ENCODE measurements at regions not wholly inside any gene's neighbourhood (a gene's known extent, or its start where the extent isn't known, plus 50 kb on each side); places are given as distances from the start of the nearest gene placed in this dataset.

GRCh38 chr4:4614925-4615678 lies 73.3 kb upstream of the STX18 start:
- TF ChIP-seq, protein P1, sequence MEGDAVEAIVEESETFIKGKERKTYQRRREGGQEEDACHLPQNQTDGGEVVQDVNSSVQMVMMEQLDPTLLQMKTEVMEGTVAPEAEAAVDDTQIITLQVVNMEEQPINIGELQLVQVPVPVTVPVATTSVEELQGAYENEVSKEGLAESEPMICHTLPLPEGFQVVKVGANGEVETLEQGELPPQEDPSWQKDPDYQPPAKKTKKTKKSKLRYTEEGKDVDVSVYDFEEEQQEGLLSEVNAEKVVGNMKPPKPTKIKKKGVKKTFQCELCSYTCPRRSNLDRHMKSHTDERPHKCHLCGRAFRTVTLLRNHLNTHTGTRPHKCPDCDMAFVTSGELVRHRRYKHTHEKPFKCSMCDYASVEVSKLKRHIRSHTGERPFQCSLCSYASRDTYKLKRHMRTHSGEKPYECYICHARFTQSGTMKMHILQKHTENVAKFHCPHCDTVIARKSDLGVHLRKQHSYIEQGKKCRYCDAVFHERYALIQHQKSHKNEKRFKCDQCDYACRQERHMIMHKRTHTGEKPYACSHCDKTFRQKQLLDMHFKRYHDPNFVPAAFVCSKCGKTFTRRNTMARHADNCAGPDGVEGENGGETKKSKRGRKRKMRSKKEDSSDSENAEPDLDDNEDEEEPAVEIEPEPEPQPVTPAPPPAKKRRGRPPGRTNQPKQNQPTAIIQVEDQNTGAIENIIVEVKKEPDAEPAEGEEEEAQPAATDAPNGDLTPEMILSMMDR (IDR thresholded peaks at IDR 0.05; ENCODE audit: extremely low read depth, missing control alignments): no peak

GRCh38 chr4:4613641-4614286 lies 71.9 kb upstream of the STX18 start:
- DNase-seq (ENCODE audit: low spot score): no peak
- TF ChIP-seq, protein P1 (IDR thresholded peaks at IDR 0.05; ENCODE audit: extremely low read depth, missing control alignments): no peak

More at GRCh38 chr4:4614925-4615678, 73.3 kb upstream of the STX18 start:
- DNase-seq (ENCODE audit: low spot score): no peak

DNA sequence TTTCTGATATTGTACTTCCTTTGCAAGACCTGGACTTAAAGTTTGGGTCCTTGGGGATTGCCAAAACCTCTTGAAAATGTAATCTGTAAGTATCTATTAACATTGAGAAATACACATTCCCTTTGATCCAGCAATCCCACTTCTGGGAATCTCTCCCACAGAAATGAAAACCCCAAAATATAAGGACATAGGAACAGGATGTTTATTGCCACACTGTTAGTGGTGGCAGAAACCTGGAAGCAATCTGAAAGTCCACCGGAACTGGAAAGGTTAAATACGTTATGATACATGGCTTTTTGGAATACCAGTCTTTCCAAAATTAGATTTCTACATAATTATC lies 71.2 kb upstream of the STX18 start:
- TF ChIP-seq, protein P1 (IDR thresholded peaks at IDR 0.05; ENCODE audit: extremely low read depth, missing control alignments): no peak
- no peak for DNase-seq (ENCODE audit: low spot score)

DNA sequence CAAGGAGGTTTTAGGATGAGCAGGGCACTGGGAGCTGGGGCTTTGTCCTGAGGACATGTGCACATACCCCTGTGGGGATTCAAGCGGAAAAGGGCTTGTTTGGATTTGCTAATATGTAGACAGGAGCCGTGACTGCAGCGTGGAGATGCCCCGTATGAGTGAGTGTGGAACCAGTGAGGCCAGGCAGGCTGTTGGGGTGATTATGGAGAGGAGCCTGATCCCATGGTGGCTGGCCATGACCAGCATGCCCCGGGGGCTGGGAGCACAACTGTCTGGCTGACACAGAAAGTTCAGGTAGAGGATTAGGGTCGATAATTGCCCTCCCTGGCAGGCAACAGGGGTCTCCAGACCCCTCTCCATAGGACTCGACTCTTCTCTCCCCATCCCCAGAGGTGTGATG lies 68.8 kb upstream of the STX18 start:
- DNase-seq (ENCODE audit: low spot score): no peak
- TF ChIP-seq, protein P1 (IDR thresholded peaks at IDR 0.05; ENCODE audit: extremely low read depth, missing control alignments): no peak

DNA sequence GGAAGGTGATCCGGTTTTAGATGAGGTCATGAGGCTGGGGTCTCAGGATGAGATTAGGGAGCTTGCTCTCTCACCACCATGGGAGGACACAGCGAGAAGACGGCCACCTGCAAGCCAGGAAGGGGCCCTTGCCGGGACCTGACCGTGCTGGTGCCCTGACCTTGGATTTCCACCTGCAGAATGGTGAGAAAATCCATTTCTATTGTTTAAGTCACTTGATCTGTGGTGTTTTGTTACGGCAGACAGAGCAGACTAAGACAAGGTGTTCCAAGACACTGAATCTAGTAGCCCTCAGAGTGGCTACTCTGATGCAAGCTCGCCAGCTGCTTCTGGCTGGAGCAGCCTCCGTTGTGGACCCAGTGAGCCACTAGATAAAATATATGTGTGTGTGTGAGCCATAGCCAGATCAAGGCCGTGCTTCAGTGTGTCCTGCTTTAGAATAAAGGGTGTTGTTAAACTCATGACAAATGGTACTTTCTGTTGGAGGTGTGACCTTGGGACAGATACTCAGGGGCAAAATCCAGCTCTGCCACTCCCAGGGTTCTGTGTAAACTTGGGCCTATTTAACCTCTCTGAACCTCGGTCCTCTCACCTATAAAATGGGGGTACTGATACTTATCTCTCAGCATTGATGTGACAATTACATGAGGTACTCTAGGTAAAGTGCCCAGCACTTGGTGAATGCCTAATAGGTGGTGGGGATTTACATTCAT lies 67.9 kb upstream of the STX18 start:
- TF ChIP-seq, protein P1 (IDR thresholded peaks at IDR 0.05; ENCODE audit: extremely low read depth, missing control alignments): no peak
- no peak for DNase-seq (ENCODE audit: low spot score)

DNA sequence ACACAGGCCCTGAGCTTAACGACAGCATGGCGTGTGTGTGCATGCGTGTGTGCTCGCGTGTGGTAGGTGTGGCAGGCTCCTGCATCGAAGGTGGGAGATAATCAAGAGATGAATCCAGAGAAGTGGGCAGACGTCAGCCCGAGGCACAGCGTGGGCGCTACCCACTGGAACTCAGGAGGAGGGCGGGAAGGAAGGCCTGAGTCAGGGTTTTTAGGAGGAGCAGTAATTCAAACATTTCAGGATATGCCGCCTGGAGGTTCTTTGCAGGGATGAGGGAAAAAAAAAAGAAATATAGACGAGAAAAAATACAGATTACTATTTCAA lies 66.3 kb upstream of the STX18 start:
- DNase-seq (ENCODE audit: low spot score): no peak
- TF ChIP-seq, protein P1 (IDR thresholded peaks at IDR 0.05; ENCODE audit: extremely low read depth, missing control alignments): no peak

Data from GM20000 (cell line).